ENCODE measurements at regions not wholly inside any gene's neighbourhood (a gene's known extent, or its start where the extent isn't known, plus 50 kb on each side); places are given as distances from the start of the nearest gene placed in this dataset.
"Not testable (repeated sequence)": the region's sequence is repeated elsewhere in the genome, so short reads cannot be mapped to it uniquely, and the experiment has no call there.

DNA sequence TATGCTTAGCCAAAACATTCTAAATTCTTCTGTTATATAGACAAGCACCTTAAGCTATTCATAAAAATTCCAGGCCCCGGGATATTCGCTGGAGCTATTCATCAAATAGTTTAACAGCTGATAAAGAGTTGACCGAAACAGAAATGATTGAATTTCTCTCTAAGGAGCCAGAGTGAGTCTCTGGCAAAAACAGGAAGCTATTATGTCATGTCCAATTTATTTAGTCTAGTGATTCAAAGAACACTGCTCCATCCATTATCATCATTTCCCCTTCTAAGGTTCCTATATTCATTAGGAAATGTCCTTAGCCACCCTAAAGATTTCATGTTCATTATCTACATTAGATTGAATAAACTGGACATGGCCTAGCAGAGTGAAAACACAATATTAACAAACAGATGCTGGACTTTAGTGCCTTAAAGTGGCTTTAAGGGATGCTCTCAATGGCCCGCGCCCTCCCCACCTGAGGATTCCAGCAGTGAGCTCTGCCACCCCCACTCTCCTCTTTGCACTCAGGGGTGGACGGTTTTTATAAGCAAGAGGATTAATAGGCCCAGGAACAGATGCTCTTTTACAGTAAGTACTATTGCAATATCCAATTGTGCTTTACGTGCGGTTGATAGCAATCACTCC, 122.1 kb upstream of the RGS1 start:
- no peak for DNase-seq (ENCODE audit: low read depth)
- TF ChIP-seq CTCF (IDR thresholded peaks at IDR 0.05; ENCODE audit: low read depth, low read length, missing control alignments), result no peak
- no peak overlapping the region for H3K4me3 ChIP-seq (ENCODE audit: low read depth, low read length)
- in situ Hi-C loops (cut with HindIII; ENCODE audit: low sequenced_read_pairs), result no loop called here

GRCh38 chr1:192459467-192459866, 116.1 kb upstream of the RGS1 start:
- TF ChIP-seq CTCF (IDR thresholded peaks at IDR 0.05; ENCODE audit: low read depth, low read length, missing control alignments), result no peak
- in situ Hi-C loops (cut with HindIII; ENCODE audit: low sequenced_read_pairs), result no loop called here
- no peak for DNase-seq (ENCODE audit: low read depth)
- H3K4me3 ChIP-seq (ENCODE audit: low read depth, low read length), result no peak overlapping the region

- no peak for TF ChIP-seq CTCF (IDR thresholded peaks at IDR 0.05; ENCODE audit: low read depth, low read length, missing control alignments)
- H3K4me3 ChIP-seq (ENCODE audit: low read depth, low read length), result no peak overlapping the region
- in situ Hi-C loops (cut with HindIII; ENCODE audit: low sequenced_read_pairs), result no loop called here
- DNase-seq (ENCODE audit: low read depth), result no peak
Measured at GRCh38 chr1:192461684-192462083, 113.9 kb upstream of the RGS1 start.

- no peak for TF ChIP-seq CTCF (IDR thresholded peaks at IDR 0.05; ENCODE audit: low read depth, low read length, missing control alignments)
- no peak overlapping the region for H3K4me3 ChIP-seq (ENCODE audit: low read depth, low read length)
- in situ Hi-C loops (cut with HindIII; ENCODE audit: low sequenced_read_pairs), result no loop called here
- no peak for DNase-seq (ENCODE audit: low read depth)
Measured at GRCh38 chr1:192462616-192463015, 113.0 kb upstream of the RGS1 start.

DNA sequence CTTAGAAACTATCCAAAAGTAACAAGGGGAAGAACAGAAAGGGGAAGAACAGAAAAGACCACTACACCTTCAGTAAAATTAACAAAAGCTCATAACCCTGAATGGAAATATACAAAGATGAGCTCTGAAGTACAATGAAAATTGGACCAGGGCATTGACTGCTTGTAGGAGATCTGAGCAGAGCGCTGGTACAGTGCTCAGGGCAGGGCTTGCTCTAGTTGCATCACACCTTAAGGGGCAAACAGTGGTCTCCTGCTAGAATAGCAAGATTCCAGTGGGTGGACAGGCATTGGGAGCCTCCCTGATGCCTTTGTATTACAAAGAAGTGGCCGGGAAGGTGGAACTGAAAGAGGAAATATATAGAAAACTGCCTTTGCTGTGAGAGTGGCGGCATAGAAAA, 111.9 kb upstream of the RGS1 start:
- no peak for TF ChIP-seq CTCF (IDR thresholded peaks at IDR 0.05; ENCODE audit: low read depth, low read length, missing control alignments)
- H3K4me3 ChIP-seq (ENCODE audit: low read depth, low read length), result no peak overlapping the region
- in situ Hi-C loops (cut with HindIII; ENCODE audit: low sequenced_read_pairs), result no loop called here
- DNase-seq (ENCODE audit: low read depth), result no peak

DNA sequence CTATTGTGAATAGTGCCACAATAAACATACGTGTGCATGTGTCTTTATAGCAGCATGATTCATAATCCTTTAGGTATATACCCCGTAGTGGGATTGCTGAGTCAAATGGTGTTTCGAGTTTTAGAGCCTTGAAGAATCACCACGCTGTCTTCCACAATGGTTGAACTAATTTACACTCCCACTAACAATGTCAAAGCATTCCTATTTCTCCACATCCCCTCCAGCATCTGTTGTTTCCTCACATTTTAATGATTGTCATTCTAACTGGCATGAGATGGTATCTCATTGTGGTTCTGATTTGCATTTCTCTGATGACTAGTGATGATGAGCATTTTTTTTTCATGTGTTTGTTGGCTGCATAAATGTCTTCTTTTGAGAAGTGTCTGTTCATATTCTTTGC, 110.4 kb upstream of the RGS1 start:
- in situ Hi-C loops (cut with HindIII; ENCODE audit: low sequenced_read_pairs); H3K4me3 ChIP-seq (ENCODE audit: low read depth, low read length); DNase-seq (ENCODE audit: low read depth): not testable (repeated sequence)

DNA sequence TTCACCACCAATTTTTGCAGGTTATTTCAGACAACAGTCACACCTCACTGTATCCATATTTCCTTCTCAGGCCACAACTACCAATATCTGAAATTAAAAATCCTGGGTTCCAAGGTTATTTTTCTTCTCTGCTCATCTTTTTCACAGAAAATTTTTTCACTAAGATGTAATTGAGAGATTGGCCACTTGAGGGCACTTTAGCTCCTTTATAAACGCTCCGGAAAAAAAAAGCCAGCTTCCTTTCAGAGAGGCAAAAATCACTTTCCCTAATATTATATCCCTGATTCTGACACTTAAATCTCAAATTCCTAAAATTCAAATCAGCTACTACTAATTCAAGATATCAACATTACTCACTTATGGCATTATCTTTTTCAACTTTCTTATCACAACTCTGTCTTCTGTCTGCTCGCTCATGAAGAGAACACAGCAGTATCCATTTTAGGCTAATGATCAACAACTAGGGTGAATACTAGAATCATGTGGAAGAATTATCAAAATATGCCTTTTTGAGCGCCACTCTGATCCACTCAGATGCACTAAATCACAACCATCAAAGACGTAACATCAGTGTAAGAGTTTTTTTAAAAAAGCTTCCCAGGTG, 101.4 kb upstream of the RGS1 start:
- in situ Hi-C loops (cut with HindIII; ENCODE audit: low sequenced_read_pairs), result loop anchor here (10.0 kb wide), 1 partner anchor 551 kb away; no protein-coding TSS in a partner anchor
- H3K4me3 ChIP-seq (ENCODE audit: low read depth, low read length), result no peak overlapping the region
- no peak for DNase-seq (ENCODE audit: low read depth)
- TF ChIP-seq CTCF (IDR thresholded peaks at IDR 0.05; ENCODE audit: low read depth, low read length, missing control alignments), result peak; percentile 50

Data from astrocyte of the cerebellum (primary cell).